NCI-H1048 (cell line): ENCODE measurements at regions not wholly inside any gene's neighbourhood (a gene's known extent, or its start where the extent isn't known, plus 50 kb on each side); places are given as distances from the start of the nearest gene placed in this dataset.
"Not testable (repeated sequence)": the region's sequence is repeated elsewhere in the genome, so short reads cannot be mapped to it uniquely, and the experiment has no call there.

ENCODE experiments used
- DNase-seq: peaks from one replicate; lab custom pipeline; 2025; lab: John Stamatoyannopoulos, UW

DNA sequence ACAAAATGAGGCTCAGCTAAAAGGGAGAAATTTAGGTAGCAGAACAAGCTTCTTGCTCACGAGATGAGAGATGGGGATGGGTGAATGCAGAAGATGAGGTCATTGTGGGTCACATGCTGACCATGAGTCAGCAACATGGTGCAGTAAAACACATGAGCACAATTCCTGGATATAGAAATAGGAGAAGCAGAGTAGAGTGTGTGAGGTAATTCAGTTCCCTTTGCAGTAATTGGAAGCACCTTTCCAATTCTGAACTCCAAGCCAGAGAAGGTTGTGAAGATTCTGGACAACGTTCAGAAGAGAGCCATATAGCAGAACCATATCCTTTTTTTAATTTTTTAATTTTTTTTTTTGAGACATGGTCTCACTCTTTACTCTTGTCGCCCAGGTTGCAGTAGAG is 62.0 kb upstream of the LMNTD1 start:
- no peak for DNase-seq

DNA sequence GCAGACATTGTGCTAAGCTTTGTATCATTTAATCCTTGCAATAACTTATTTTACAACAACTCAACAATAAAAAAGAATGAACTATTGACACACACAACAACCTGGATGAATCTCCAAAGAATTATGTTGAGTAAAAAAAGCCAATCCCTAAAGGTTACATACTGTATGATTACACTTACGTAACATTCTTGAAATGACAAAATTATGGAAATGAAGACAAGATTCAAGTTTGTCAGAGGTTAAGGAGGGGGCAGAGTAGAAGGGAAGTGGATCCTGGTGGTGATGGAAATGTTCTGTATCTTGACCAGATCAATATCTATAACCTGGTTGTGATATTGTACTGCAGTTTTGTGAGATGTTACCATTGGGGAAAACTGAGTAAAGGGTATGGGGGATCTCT is 63.2 kb upstream of the LMNTD1 start:
- DNase-seq, result no peak

DNA sequence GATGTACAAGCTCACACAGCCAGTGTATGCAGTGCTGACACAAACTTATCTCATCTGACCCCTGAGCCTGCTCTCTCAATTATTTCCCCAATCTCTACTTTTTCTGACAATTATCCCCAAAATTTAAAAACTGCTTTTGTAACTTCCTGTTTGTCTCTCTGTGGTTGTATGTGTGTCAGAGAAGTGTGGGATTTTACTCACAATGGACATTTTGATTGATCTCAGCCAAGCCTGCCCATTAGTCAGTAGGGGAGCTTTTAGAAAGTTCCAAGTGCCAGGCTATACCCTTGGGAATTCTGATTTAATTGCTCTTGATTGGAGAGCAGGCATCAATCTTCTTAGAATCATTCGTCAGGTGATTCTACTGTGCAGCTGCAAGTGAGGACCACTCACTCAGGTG is 64.9 kb upstream of the LMNTD1 start:
- DNase-seq, result no peak

DNA sequence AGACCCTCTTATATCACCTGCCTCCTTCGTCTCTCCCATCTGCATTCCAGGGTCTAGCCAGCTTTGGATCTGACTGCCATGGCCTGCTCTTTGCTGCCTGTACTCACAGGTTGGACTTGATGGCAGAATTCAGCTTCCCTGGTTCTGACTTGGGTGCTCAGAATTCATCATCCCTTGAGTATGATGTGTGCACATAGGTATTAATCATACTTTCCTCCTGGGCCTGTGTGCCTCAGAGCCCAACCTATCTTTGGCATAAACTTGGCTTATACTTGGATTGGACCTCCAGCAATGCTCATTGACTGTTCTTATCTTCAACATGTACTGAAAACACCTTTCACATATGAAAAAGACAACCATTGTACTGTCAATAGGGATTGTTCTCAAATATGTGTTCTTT is 70.7 kb upstream of the LMNTD1 start:
- no peak for DNase-seq

DNA sequence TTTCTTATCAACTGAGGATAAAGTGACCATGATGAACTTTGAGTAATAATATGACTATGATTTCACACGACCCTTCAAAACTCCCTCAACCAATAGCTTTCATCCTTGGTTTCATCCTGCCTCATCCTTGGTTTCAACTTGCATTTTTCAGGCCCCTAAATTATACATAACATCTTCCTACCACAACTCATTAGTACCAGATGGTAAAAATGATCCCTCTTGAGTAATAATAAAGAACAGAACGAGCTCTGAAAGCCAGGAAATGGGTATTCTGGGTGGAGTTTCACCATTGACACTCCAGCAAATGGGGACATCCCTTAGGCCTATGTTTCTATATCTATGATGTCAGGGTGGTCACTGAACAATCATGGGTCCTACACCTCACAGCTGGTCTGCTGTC is 72.1 kb upstream of the LMNTD1 start:
- no peak for DNase-seq

DNA sequence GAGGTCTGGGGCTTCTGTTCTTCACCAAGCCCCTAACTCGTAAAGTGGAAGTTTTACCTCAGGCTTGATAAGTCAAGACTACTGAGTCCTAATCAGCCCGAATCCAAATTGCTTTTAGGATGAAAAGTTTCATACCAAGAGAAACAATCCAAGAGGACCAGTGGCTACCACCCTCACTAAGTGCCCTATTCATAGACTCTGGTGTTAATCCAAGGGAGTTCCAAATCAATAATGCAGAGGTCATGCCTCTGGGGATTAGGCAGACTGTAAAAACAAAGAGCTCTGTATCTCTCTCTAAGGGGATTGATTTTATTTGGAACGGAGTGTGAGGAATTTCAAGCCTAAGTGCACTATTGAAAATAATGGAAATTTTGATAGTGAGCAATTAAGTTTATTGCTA is 76.3 kb upstream of the LMNTD1 start:
- no peak for DNase-seq

DNA sequence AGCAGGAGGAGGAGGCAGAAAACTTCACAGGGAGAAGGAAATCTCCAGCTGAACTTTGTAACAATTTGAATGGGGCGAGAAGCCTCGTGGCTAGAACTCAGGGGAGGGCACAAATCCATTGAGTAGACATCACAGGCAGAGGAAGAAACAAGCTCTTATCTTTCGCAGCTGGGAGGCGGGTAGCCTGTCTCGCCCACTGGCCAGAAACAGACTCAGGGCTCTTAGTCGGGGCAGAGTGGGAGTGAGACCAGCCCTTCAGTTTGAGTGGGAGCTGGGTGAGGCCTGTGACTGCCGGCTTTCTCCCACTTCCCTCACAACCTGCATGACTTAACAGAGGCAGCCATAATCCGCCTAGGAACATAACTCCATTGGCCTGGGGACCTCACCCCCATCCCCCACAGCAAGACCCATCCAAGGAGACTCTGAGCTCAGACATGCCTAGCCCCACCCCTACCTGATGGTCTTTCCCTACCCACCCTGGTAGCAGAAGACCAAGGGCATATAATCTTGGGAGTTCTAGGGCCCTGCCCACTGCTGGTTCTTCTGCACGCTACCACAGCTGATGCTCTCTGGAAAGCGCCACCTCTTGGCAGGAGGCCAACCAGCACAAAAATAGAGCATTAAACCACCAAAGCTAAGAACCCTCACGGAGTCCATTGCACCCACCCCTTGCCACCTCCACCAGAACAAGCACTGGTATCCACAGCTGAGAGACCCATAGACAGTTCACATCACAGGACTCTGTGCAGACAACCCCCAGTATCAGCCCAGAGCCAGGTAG is 77.8 kb upstream of the LMNTD1 start:
- not testable (repeated sequence) for DNase-seq

DNA sequence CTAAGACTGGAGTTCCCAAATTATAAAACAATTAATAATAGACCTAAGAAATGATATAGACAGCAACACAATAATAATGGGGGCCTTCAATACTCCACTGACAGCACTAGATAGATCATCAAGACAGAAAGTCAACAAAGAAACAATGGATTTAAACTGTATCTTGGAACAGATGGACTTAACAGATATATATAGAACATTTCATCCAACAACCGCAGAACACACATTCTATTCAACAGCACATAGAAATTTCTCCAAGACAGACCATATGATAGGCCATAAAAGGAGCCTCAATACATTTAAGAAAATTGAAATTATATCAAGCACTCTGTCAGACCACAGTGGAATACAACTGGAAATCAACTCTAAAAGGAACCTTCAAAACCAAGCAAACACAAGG is 80.1 kb upstream of the LMNTD1 start:
- DNase-seq, result not testable (repeated sequence)

DNA sequence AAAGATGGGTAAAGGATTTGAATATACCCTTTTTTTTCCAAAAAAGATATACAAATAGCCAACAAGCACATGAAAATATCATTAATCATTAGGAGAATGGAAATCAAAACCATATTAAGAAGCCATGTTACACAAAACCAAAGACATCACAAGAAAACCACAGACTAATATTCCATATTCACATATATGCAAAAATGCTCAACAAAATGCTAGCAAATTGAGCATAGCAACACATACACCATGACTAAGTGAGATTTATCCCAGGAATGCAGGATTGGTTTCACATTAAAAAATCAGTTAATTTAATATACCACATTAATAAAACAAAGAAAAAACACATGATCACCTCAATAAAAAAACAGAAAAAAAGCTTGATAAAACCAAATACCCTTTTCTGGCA is 84.7 kb upstream of the LMNTD1 start:
- no peak for DNase-seq

DNA sequence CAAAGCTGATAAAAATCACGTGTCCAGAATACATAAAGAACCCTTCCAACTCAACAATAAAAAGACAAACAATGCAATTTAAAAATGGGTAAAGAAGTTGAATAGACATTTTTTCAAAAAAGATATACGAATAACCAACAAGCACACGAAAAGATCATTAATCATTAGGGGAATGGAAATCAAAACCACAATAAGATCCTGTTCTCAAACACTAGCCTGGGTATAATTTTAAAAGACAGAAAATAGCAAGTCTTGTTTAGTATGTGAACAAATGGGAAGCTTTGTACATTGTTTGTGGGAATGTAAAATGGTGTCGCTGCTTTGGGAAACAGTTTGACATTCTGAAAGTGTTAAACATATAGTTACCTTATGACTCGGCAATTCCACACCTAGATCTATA is 86.3 kb upstream of the LMNTD1 start:
- DNase-seq, result no peak

DNA sequence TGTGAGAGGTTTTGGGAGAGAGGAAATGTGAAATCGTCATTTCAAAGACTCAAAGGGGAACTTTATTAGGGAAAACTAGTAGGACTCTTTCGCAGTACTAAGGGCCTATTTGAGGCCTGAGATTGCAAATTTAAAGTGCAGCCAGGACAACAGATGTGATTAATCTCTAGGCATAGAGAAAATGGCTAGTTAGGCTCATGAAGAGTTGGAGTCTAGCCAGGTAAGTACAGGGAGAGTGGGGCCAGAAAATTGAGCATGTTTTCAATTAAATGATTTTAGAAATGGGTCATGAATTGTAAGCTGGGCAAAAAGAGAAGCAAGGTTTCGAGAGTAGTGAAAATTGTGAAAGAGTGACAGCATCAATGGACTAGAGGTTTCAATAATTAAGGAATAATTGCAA is 91.9 kb upstream of the LMNTD1 start:
- DNase-seq, result no peak

DNA sequence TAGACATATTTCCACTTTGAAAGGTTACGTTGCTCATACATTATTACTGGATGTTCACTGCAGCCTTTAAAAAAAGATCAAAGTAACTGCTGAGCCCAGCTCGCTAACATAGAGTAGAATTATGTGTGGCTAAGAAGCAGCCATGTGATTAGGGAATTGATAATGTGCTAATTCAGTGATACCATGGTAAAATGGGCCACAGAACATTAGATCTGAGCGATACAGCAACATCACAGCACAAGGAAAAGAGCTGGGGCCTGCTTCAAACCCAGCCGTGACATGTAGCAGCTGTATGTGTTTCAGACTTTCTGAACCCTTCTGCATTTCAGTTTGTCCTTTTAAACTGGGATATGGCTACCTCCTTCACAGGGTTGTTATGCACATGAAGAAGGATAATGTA is 92.3 kb upstream of the LMNTD1 start:
- DNase-seq, result no peak

DNA sequence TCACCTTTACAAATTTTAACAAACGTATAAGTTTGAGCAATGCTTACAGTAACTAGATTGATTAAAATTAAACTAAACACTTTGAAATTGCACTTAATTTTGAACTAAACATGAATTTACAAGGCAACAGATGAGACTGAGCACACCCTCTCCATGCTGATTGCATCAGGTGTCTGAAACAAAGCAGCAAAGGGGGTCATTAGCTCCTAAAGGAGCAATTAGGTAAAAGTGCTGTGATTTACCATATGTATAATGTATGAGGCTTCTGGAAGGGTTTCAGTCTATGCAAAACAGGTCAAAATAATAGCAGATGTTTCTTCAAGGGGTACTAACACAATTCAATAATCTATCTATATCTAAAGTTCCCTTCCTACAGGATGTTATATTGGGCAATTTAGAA is 98.8 kb upstream of the LMNTD1 start:
- DNase-seq, result no peak

DNA sequence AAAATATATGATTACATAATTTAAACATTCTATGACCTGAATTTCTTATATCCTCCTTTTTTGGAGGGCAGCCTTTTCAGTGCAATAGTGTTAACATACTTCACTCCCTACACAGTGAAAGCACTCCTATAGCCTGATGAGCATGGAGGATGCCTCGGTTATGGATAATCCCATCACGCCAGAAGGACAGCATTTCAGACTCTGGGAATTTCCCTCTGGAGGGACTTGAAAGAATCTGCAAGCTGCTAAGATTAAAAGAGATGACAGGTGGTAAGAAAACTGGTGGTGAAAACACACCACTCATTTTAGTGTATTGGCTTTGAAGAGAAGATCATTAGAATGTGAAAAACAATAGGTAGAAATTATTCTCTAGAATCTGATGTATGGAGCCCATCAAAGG is 99.3 kb upstream of the LMNTD1 start:
- no peak for DNase-seq

DNA sequence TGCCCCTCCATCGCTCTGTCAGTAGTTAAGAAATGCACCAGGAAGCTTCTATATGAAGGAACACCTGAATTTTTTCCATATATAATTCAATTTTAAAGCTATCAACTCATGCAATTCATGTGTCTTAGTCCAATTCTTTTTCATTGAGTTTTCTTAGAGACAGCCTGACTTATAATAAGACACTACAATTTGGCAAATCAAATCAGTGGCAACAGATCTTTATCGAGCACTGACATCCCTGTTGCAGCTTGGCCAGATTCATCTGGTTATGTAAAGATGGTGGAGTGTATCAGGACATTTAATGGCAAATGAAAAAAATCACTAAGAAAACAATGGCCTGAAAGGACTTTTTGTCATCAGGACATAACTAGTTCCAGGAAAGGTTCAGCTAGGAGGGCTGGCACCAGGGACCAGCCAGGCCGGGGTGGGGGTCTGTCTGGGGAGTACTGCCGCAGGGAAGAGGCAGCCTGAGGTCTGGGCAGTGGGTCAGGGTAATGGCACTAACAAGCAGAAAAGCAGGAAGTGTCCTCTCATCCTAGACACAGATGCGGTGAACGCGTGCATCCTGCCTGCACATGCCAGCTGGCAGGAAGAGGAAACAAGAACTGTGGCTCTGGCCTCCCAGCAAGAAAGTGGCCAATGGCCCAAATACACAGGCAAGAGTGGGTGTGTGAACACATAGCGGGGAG is 100.5 kb upstream of the LMNTD1 start:
- DNase-seq, result no peak

DNA sequence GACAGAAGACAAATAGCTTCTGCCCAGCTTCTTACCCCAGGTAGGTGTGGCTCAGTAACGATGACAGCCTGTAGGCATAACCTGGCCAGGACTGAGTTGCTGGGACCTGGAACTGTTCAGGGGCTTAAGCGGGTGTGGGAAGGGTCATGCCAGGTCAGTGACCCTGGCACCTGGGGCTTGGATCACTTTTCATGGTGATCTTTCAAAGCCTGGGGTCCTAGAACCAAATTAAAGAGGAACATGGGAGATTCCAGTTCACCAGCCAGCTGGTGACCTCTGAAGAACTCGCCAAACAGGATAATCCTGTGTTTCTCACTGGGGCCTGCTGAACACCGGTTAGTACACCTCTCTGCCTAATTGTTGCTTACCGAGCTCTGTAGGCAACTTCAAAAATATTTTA is 102.6 kb upstream of the LMNTD1 start:
- DNase-seq, result no peak

DNA sequence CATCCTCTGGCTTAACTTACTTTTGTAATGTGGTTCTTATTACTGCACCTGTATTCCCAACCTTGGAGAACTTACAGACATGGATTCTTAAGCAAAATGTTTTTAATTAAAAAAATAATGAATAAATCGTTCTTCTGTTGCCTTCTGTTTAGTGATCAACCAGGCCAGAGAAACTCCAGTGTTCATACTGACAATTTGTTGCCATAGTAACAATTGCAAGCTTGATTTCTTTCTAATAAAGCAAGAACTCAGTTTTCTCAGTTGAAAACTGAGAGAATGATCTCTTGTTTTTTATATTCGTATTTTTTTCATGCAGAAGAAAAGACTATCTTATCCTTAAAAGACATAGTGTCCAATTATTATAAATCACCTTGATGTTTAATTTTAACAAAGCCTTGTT is 106.5 kb upstream of the LMNTD1 start:
- DNase-seq, result no peak

DNA sequence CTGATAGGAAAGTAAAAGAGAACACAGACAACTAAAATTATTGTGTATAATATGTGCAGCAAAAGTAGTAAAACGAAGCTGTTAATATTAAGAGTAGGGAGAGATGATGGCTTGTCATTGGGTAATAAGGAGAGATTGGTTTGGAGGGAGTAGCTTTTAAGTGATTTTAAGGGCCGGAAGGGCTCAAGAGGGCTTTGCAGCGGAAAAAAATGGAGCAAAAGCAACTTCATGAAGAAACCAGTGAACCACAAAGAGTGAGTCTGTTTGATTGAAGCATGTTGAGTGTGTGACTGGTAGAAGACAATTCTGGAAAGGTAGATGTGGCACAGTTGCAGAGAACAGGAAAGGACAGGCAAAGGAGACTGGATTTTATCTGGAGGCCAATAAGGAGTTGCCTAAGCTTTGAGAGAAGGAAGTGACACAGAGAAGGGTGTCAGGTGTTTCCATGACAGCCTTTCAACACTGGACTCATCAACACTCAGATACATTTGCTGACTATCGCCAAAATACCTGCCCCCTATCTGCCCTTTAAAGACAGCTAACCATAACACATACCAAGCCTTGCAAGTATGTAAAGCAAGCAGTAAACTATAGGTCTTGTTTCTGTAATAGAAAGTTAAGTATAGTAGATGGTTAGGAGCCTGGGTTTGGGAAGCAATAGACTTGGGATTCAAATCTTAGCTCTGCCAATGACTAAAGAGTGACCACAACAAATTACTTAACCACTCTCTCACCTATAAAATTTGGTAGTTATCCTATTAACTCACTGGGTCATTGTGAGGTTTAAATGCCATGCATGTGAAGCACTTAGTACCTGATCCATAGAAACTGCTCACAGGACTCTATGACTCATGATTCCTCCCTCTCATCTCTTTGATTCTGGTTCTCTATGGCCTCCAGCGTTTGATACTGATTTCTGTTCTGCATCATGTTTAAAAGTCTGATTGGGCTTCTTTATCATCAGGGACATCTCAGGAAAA is 117.3 kb upstream of the LMNTD1 start:
- no peak for DNase-seq

DNA sequence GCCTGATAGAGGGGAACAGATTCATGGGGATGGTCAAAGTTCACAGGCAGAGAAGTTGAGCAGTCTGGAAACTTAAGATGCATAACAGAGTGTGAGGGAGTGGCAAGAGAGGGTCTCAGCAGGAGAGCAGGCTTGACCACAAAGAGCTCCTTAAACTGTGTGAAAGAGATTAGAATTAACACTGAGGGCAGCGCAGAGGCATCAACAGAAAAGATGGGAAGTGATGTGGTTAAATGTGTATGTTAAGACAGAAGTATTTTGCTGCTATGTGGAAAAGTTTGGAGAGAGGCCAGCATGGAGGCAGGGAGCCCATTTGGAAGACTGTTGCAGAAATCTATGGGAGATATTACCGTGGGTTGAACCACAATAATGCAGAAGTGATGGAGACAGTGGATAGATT is 122.7 kb upstream of the LMNTD1 start:
- DNase-seq, result no peak

DNA sequence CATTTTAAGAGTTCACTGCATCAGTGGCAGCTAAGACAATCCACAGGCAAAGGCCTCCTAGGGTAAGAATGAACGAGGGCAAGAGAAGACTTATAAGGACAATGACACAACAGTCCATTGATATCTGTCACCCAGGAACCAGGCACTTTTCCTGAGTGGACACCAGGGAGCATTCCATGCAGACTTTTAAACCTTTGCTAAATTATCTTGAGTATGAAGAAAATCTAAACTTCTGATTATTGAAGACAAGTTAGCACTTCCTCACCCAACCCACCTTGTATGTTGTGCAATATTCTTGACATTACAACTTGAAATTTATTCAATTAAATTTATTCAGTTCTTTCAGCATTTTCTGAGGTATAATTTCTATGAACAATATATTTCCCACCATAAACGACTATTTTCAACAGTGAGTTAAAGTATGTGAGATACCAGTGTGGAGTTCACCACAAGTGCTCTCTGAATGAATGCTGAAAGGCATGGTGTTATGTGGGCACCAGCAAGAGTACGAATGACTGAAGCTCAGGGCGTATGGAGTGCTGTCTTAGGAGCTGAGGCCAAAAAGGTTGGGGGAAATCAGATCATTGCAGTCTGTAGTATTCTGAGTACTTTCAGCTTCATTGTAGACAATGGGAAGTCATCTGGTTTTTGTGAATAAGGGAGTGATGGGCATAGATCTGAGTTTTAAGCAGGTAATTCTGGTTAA is 124.3 kb upstream of the LMNTD1 start:
- DNase-seq, result no peak

DNA sequence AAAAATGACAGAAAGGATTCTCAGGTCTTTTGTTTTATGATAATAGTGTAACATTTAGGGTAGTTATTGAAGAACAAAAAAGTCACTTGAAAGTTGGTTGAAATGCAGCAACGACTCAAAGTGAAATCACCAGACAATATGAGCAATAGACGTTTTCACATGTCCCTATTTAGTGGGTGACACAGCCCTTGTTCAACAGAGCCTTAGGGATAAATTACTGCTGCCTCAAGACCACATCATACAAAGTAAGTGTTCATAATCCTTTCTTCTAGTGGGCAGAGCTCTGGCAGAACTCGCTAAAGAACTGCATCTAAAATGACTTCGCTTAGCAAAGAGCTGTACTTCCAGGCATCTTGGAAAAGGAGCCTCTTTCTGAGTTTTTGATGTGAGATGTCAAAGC is 128.5 kb upstream of the LMNTD1 start:
- no peak for DNase-seq

DNA sequence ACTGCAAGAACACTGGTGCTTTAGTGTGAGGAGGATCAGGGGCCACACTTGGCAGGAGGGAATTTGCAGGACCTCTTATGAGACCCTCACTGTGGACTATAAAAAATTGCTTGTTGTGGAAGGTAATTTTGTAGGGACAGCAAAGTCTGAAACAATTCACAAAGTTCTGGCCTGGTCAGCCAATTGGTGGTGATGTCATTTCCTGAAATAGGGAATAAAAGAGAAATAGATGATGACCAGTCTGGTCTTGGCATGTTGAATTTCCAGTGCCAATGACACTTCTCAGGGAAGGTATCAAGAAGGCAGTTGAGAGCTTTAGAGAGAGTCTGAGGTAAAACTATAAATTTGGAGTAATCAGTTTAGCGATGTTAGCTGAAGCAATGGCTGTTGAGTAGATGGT is 129.3 kb upstream of the LMNTD1 start:
- no peak for DNase-seq
